ENCODE measurements at regions not wholly inside any gene's neighbourhood (a gene's known extent, or its start where the extent isn't known, plus 50 kb on each side); places are given as distances from the start of the nearest gene placed in this dataset.
"Not testable (repeated sequence)": the region's sequence is repeated elsewhere in the genome, so short reads cannot be mapped to it uniquely, and the experiment has no call there.

- peak; percentile 62 for DNase-seq
Observed at GRCh38 chr1:219066631-219067349, 106.9 kb upstream of the LYPLAL1 start.

GRCh38 chr1:219067350-219067712 lies 106.3 kb upstream of the LYPLAL1 start:
- no peak for DNase-seq

GRCh38 chr1:219070395-219070794 lies 103.3 kb upstream of the LYPLAL1 start:
- not testable (repeated sequence) for DNase-seq

- DNase-seq, result no peak
Observed at GRCh38 chr1:219071209-219071608, 102.5 kb upstream of the LYPLAL1 start.

- no peak for DNase-seq
Observed at GRCh38 chr1:219072329-219072728, 101.3 kb upstream of the LYPLAL1 start.

- no peak for DNase-seq
Observed at GRCh38 chr1:219074084-219074728, 99.5 kb upstream of the LYPLAL1 start.

- DNase-seq, result peak; percentile 20
Observed at GRCh38 chr1:219075121-219075879, 98.4 kb upstream of the LYPLAL1 start.

GRCh38 chr1:219076326-219076937 lies 97.2 kb upstream of the LYPLAL1 start:
- no peak for DNase-seq

GRCh38 chr1:219077767-219078166 lies 95.9 kb upstream of the LYPLAL1 start:
- not testable (repeated sequence) for DNase-seq

- DNase-seq, result peak; percentile 30
Observed at GRCh38 chr1:219081943-219082925, 91.4 kb upstream of the LYPLAL1 start.

GRCh38 chr1:219083631-219084030 lies 90.0 kb upstream of the LYPLAL1 start:
- peak; percentile 63 for DNase-seq

GRCh38 chr1:219085082-219085481 lies 88.6 kb upstream of the LYPLAL1 start:
- peak; percentile 92 for DNase-seq

- peak; percentile 73 for DNase-seq
Observed at GRCh38 chr1:219085988-219086387, 87.7 kb upstream of the LYPLAL1 start.

- DNase-seq, result no peak
Observed at GRCh38 chr1:219086956-219087469, 86.7 kb upstream of the LYPLAL1 start.

GRCh38 chr1:219088778-219089557 lies 84.7 kb upstream of the LYPLAL1 start:
- DNase-seq, result peak; percentile 92

GRCh38 chr1:219090607-219091006 lies 83.1 kb upstream of the LYPLAL1 start:
- no peak for DNase-seq

GRCh38 chr1:219092206-219092605 lies 81.5 kb upstream of the LYPLAL1 start:
- DNase-seq, result peak; percentile 88

GRCh38 chr1:219099307-219099706 lies 74.4 kb upstream of the LYPLAL1 start:
- DNase-seq, result no peak

GRCh38 chr1:219100059-219100458 lies 73.6 kb upstream of the LYPLAL1 start:
- no peak for DNase-seq

GRCh38 chr1:219102466-219102865 lies 71.2 kb upstream of the LYPLAL1 start:
- DNase-seq, result not testable (repeated sequence)

GRCh38 chr1:219105893-219106292 lies 67.8 kb upstream of the LYPLAL1 start:
- no peak for DNase-seq

All from fibroblast of upper back skin (primary cell).